ENCODE measurements at regions not wholly inside any gene's neighbourhood (a gene's known extent, or its start where the extent isn't known, plus 50 kb on each side); places are given as distances from the start of the nearest gene placed in this dataset.
"Not testable (repeated sequence)": the region's sequence is repeated elsewhere in the genome, so short reads cannot be mapped to it uniquely, and the experiment has no call there.

DNA sequence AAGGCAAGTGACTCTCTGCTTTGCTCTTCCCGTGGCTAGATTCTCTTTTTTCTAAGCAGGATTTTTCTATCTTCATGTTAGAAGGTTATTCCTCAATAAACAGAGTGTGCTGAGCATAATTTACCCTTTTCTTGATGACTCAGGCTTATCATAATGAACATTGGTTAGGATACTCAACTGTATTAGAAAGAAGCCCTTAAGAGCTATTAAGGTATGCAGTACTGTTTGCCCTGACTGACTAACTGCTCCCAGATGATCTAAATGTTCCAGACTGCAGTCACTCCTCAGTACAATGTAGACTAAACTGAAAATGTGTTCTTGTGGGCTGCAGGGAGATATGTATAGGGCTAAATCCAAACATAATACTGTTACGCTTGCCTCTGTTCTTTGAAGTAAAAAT, 687.8 kb downstream of the NUP35 start:
- Histone ChIP-seq H3K36me3 (no peaks in the 10 kb centered on the region), H3K4me3 (no peak overlapping the region), H3K4me1 (no peaks in the 10 kb centered on the region), H3K27me3 (no peaks in the 10 kb centered on the region), H3K9me3 (no peaks in the 10 kb centered on the region), H3K27ac (no peak overlapping the region)
- no peak for DNase-seq (ENCODE audit: low spot score in 2 of 2)
- WGBS, result 71% methylated on average over 2 of the region's 2 CpGs
- TF ChIP-seq POLR2AphosphoS5 (IDR thresholded peaks at IDR 0.05) (no peak), CTCF (IDR thresholded peaks at IDR 0.05) (no peak), POLR2A (IDR thresholded peaks at IDR 0.05) (no peak)

GRCh38 chr2:183825710-183826109, 701.5 kb downstream of the NUP35 start:
- Histone ChIP-seq H3K27me3 (no peaks in the 10 kb centered on the region), H3K27ac (no peak overlapping the region), H3K4me1 (no peaks in the 10 kb centered on the region), H3K9me3 (peaks cover 18% of the 10 kb centered on the region), H3K4me3 (no peak overlapping the region), H3K36me3 (no peaks in the 10 kb centered on the region)
- WGBS, result 76% methylated on average over 3 of the region's 3 CpGs
- DNase-seq (ENCODE audit: low spot score in 2 of 2), result no peak
- TF ChIP-seq EP300 (IDR thresholded peaks at IDR 0.05) (no peak), POLR2AphosphoS5 (IDR thresholded peaks at IDR 0.05) (no peak), POLR2A (IDR thresholded peaks at IDR 0.05) (no peak), CTCF (IDR thresholded peaks at IDR 0.05) (no peak)

GRCh38 chr2:183829931-183830330, 705.7 kb downstream of the NUP35 start:
- Histone ChIP-seq H3K4me1 (no peaks in the 10 kb centered on the region), H3K9me3 (peaks cover 18% of the 10 kb centered on the region), H3K27ac (no peak overlapping the region), H3K36me3 (no peaks in the 10 kb centered on the region), H3K27me3 (no peaks in the 10 kb centered on the region), H3K4me3 (no peak overlapping the region)
- no peak for TF ChIP-seq CTCF (IDR thresholded peaks at IDR 0.05)
- TF ChIP-seq POLR2AphosphoS5 (IDR thresholded peaks at IDR 0.05), result no peak
- TF ChIP-seq EP300 (IDR thresholded peaks at IDR 0.05), result no peak
- no peak for TF ChIP-seq POLR2A (IDR thresholded peaks at IDR 0.05)
- no peak for DNase-seq (ENCODE audit: low spot score in 2 of 2)
- WGBS, result 84% methylated on average over 2 of the region's 2 CpGs

- Histone ChIP-seq H3K4me3 (no peak overlapping the region), H3K36me3 (no peaks in the 10 kb centered on the region), H3K27ac (no peak overlapping the region), H3K4me1 (no peaks in the 10 kb centered on the region), H3K27me3 (no peaks in the 10 kb centered on the region), H3K9me3 (no peaks in the 10 kb centered on the region)
- TF ChIP-seq POLR2AphosphoS5 (IDR thresholded peaks at IDR 0.05), result no peak
- DNase-seq (ENCODE audit: low spot score in 2 of 2), result no peak
- WGBS, result 63% methylated on average over 2 of the region's 2 CpGs
Observed at GRCh38 chr2:183837157-183837556, 712.9 kb downstream of the NUP35 start.

DNA sequence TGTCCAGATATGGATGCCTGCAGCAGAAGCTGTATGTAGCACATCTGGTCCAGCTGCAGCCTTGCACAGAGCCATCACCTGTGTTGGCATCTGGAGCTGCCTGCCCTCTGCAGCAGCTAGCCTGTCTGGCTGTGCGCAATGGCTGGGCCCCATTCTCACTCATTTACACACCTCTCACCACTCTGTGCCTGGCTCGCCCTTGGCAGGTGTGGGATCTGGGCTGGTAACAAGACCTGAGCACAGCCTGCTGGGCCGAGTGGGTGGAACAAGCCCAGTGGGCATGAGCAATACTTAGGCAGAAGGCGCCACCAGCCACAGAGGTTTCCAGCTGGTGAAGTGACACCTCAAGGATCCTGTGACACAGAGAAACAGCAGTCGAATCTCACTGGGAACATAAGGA, 714.1 kb downstream of the NUP35 start:
- 86% methylated on average over 5 of the region's 5 CpGs for WGBS
- H3K27ac ChIP-seq, result no peak overlapping the region
- H3K4me3 ChIP-seq, result no peak overlapping the region
- TF ChIP-seq EP300 (IDR thresholded peaks at IDR 0.05) (no peak), POLR2A (IDR thresholded peaks at IDR 0.05) (no peak), CTCF (IDR thresholded peaks at IDR 0.05) (no peak), POLR2AphosphoS5 (IDR thresholded peaks at IDR 0.05) (no peak)
- no peaks in the 10 kb centered on the region for H3K4me1 ChIP-seq
- no peak for DNase-seq (ENCODE audit: low spot score in 2 of 2)
- H3K9me3 ChIP-seq, result no peaks in the 10 kb centered on the region
- no peaks in the 10 kb centered on the region for H3K36me3 ChIP-seq
- no peaks in the 10 kb centered on the region for H3K27me3 ChIP-seq

- H3K36me3 ChIP-seq, result no peaks in the 10 kb centered on the region
- no peaks in the 10 kb centered on the region for H3K4me1 ChIP-seq
- no peak overlapping the region for H3K27ac ChIP-seq
- no peaks in the 10 kb centered on the region for H3K27me3 ChIP-seq
- TF ChIP-seq CTCF (IDR thresholded peaks at IDR 0.05), result no peak
- no peak for TF ChIP-seq POLR2AphosphoS5 (IDR thresholded peaks at IDR 0.05)
- no peak for TF ChIP-seq POLR2A (IDR thresholded peaks at IDR 0.05)
- TF ChIP-seq EP300 (IDR thresholded peaks at IDR 0.05), result no peak
- H3K4me3 ChIP-seq, result no peak overlapping the region
- 79% methylated on average over 4 of the region's 4 CpGs for WGBS
- DNase-seq (ENCODE audit: low spot score in 2 of 2), result no peak
- H3K9me3 ChIP-seq, result no peaks in the 10 kb centered on the region
Observed at GRCh38 chr2:183840061-183840584, 715.9 kb downstream of the NUP35 start.

GRCh38 chr2:183849826-183850225, 725.6 kb downstream of the NUP35 start:
- WGBS, result 85% methylated on average over 10 of the region's 11 CpGs
- H3K9me3 ChIP-seq; DNase-seq (ENCODE audit: low spot score in 2 of 2); H3K4me1 ChIP-seq; H3K27ac ChIP-seq; H3K27me3 ChIP-seq; H3K4me3 ChIP-seq; H3K36me3 ChIP-seq: not testable (repeated sequence)

All from suprapubic skin (tissue), 4 donors.